GM18907 (cell line): ENCODE measurements at regions not wholly inside any gene's neighbourhood (a gene's known extent, or its start where the extent isn't known, plus 50 kb on each side); places are given as distances from the start of the nearest gene placed in this dataset.

Experiments used
- ATAC-seq: cut with Tn5 transposase; IDR thresholded peaks from one replicate; pipeline ENCODE4 v1.9.1; 2021; ENCODE audit warnings: mild to moderate bottlenecking, moderate library complexity; ENCODE audit not compliant: unreplicated experiment

GRCh38 chr3:102745881-102746280, 311.1 kb downstream of the ZPLD1 start:
- no peak for ATAC-seq

DNA sequence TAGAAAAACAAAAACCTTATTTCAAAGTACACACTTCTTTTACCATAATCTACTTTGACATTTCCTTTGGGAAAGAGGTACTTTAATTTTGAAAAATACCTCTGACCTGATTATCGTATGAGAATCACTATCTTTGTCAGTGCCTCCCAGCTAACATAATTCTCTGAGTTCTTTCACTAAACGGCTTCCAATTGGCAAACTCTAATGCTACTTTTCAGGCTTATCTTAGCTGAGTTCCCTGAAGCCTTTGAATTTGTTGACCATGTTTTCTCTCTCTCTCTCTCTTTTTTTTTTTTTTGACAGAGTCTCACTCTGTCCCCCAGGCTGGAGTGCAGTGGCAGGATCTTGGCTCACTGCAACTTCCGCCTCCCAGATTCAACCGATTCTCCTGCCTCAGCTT, 312.8 kb downstream of the ZPLD1 start:
- ATAC-seq: no peak

DNA sequence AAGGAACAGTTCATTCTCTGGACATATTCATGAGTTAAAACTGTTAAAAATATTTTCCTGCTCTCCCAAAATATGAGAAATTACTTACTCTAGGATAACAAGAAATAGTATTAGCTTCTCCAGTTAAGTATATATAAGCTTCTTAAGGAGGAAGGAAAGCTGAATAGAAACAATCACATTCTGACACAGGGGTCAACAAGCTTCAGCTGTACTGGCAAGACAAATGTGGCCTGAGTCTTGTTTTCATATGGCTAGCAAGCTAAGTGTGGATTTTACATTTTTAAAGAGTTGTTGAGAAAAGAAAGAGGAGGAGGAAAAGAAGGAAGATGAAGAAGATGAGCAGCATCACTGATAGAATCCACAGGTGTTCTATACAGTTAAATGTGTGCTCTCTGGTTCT, 313.8 kb downstream of the ZPLD1 start:
- ATAC-seq: no peak

DNA sequence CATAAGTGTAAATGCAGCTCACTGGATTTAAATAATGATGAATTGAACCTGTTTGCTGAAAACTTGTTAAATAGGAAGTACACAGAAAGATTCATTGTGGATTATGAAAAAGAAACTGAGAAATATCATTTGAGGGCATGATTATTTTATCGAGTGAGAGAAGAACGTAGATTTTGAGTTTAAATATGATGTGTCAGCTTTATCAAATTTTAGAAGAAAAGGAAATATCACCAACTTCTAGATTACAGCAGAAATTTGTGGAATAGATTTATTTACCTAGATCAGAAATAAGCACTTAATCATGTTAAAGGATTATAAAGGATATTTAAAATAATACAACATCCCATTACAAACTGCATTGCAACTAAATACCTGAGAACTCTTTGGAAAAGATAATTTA, 315.5 kb downstream of the ZPLD1 start:
- ATAC-seq: no peak

DNA sequence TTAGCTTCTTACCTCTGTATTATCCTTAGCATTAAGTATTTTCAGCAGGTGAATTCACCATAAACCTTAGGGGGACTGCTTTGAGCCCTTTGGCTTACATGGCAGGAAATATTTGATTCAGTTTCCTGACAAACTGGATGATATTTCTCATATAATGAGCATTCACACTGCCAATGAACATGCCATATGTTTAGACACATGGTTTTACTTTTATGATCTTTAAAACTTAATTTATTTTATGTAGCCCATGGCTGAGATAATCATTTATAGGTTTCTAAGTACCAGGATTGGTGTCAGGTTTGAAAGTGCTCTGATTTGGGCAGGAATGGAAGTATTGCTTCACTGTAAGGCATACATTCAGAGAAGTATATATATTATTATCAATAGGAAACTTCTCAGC, 319.1 kb downstream of the ZPLD1 start:
- no peak for ATAC-seq

GRCh38 chr3:102756706-102757105, 321.9 kb downstream of the ZPLD1 start:
- ATAC-seq: no peak

- no peak for ATAC-seq
These were observed 323.1 kb downstream of the ZPLD1 start for GRCh38 chr3:102757950-102758349.

DNA sequence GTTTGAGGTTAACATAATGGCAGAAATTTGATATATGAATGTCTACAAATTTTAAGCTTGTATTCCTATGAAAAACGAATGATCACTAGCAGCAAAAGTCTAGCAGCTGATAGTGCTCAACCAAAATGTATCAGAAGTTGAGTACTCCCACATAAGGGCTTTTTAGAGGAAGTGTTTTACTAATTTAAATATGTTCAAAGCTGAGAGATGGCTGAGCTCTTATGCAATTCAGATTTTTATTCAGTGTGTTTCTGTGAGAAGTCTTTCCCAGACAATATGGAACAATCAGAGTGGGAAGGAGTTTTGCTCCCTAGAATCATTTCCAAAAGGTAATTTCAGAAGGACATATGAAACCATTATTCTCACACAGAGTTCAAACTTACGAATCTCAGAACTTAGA, 327.0 kb downstream of the ZPLD1 start:
- no peak for ATAC-seq

DNA sequence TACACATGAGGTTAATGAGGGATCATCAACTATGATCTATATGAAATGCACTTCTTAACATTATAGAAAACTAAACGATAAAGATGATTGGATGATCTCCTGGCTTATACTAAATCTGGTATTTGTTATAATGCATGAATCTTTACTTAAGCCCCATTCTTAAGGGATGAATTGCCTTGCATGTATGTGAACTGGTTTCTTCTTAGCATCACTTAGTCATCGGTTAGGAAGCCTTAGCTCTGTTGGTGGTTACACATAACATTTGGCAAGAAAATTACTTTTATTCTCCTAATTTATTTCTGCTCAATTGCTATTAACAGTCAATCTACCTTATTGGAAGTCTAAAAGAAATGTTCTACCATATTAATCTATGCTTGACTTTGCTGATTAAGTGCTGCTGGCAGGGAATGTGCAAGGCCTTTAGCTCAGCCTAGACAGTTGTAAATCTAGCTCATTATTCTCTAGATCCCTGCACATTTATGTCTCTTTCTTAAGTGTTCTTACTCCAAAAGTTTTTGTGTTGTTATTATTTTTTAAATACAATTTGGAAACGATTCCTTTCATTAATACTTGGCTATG, 356.0 kb downstream of the ZPLD1 start:
- no peak for ATAC-seq

DNA sequence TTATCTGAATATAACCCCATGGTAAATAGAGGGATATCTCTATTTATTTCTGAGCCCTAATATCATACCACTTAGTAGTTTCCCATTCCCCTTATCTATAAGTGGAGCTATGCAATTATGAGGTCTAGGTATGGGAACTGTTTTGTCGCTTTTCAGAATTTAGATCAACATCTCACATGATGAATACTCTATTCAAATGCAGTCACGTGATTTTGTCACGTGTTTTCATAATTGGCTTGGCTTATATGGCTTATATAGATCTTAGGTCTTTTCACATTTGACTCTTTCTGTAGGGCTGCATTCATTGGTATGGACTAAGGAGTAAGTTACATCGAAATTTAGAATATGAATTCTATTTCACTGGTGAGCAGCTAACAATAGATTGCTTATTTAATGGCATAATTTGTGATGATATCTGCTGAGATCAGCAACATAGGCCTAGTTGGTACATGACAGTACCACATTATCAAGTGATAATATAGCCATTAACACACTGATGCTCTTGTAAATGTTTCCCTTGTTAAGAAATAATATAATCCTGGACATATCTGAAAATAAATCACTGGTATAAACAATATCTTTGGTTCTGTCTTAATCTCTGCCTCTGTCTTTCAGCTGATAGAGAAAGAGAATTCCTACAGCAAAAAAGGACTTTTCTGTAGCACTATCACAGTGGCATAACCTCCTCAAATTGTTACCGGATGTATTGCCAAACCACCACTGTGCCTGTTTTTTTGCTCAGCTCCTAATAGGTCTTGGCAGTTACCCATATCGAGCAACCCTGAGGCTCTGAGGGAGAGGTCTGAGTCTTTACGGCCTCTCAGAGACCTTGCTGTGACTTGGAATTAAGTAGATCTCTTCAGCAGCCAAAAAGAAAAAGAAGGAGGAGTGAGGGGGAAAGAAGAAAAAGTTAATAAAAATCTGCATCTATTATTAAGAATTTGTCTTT, 357.1 kb downstream of the ZPLD1 start:
- ATAC-seq: no peak

DNA sequence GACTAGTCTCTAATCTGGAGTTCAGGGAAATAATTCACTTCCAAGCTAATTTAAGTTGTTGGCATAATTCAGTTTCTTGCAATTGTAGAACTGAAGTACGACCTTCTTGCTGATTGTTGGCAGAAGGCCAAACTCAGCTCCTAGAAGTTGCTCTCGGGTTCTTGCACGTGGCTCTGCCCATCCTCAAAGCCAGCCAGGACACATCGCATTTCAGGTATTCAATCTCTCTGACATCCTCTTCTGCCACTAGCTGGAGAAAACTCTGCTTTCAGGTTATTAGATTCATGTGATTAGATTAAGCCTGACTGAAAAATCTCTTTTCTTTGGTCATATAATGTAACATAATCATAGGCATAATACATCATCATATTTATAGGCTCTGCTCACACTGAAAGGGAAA, 362.0 kb downstream of the ZPLD1 start:
- ATAC-seq: no peak

DNA sequence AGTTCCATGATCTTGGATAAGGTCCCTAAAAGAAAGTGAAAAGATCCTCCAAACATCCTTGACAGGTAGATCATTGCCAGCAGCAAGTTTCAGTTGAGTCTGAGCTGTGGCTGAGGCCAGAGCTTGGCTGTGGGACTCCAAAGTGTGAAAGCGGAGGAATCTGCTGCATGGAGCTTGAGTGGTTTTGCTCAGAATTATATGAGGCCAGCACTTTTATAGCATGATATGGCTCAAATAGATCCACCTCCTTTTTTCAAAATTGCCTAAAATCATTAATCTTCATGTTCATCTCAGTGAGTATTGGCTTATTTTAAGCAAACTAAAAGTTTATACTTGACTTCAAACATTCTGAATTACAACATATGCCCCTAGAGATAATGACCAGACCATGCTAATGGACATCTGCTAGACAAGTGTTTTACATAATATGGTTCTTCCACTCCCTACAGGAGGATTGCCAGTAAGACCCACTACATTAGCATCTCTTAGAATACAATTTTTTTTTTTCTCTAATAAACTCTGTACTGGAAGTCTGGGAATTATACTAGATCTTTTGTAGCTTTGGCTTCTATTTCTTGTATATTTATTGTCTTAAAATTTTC, 368.1 kb downstream of the ZPLD1 start:
- no peak for ATAC-seq

DNA sequence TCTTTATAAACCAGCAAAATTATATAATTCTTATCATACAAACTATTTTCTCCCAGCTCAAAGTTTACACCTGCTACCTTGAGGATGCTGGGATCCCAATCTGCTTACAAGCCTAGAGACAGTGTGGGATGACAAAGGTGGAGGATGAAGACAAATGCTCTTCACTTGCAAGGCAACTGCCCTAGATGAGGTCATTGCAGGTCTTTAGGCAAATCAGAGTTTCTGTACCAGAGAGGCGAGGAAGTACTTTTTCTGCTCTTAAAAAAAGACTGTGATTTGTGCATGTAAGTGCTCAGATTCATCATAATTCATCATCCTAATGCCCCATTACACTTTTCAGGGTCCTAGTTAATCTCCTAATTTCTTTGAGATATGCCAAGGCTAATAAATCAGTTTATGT, 376.1 kb downstream of the ZPLD1 start:
- no peak for ATAC-seq

DNA sequence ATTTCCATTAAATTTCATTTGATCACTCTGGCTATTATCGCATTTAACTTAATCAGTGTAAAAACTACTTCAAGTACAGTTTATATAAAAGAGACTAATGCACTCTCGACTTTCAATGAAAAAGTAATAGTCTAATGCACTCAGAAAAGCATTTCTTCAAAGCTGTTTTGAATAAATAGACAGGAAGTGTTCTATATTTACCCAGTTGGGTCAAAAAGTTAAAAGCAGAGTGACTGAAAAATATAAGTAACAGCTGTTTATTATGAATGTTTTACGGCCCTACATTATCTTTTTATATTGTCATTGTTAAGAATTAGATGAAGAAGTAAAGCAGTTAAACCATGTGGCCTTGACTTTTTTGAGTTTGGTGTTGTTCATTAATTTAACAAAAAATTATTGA, 391.8 kb downstream of the ZPLD1 start:
- no peak for ATAC-seq

GRCh38 chr3:102827386-102827785, 392.6 kb downstream of the ZPLD1 start:
- ATAC-seq: peak; percentile 51

- no peak for ATAC-seq
These were observed 395.6 kb downstream of the ZPLD1 start for GRCh38 chr3:102830415-102830814.

DNA sequence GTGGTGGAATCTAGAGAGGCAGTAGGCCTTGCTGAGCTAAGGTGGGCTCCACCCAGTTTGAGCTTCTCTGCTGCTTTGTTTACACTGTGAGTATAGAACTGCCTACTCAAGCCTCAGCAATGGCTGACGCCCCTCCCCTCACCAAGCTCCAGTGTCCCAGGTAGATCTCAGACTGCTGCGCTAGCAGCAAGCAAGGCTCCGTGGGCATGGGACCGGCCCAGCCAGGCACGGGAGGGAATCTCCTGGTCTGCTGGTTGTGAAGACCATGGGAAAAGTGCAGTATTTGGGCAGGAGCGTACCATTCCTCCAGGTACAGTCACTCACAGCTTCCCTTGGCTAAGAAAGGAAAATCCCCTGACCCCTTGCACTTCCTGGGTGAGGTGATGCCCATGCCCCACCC, 407.1 kb downstream of the ZPLD1 start:
- ATAC-seq: no peak

DNA sequence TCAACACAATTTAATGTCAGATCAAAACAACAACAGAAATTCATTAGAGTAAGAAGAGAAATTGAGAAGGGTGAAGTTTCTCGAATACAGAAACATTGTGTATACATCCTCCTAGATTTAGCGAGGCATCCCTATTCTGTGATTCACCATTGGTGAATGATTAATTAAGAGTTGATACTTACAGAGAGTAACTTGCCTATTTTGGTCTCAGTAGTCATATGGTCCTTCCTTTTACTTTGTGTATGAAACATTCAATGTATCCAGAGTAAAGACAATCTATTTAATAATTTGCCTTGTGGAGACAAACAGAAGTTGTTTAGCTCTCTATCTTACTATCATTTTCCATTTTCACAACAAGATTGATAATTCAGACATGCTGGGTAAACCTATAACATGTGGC, 432.0 kb downstream of the ZPLD1 start:
- no peak for ATAC-seq

DNA sequence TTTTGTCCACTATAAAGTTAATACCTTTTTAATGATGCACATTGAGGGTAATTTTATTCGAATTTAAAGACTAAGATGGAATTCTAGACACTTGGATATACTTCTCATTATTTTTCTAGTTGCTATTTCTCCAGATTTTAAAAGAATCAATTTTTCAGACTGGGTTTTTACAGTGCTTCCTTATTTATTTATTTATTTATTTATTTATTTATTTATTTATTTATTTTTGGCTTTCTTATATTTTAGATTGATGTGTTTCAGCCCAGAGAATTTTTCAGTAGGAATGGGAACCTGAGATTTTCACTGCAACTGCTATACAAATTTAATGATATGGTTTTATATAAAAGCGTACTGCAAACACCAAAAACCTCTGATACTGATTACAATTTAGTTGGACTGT, 448.7 kb downstream of the ZPLD1 start:
- ATAC-seq: no peak

DNA sequence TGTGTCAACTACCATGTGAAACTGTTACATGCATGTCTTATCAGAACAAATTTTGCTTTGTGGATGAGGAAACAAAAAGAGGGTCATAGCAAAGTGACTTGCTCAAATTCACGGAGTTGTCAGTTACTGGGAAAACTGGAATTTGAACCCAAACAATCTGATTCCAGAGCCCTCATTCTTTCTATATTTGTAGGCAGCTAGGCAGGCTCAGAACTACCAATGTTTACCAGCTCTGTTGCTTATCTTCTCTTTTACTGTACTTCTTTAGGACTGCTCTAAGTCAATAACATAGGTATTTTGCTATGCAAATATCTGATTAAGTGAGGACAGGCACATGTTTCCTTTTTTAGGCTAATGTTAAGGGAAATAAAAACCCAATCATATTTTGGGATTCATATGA, 450.5 kb downstream of the ZPLD1 start:
- ATAC-seq: no peak

DNA sequence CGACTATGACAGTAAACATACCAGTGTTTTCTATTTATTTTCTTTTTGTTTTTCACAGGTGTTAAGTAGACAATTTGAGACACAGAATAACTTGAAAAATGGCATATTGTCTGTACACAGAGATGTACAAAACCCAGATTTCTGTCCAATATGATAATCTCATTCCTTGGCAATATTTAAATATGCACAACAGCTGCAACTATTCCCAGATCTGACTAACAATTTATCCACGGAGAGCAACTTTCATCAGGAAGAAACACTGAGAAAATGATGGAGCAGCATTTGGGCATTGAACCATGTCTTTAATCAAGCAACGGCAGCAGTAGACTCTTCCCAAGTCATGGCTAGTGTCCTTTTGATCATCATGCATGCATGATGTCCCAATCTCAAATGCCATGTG, 452.6 kb downstream of the ZPLD1 start:
- no peak for ATAC-seq
